ENCODE measurements at regions not wholly inside any gene's neighbourhood (a gene's known extent, or its start where the extent isn't known, plus 50 kb on each side); places are given as distances from the start of the nearest gene placed in this dataset.

DNA sequence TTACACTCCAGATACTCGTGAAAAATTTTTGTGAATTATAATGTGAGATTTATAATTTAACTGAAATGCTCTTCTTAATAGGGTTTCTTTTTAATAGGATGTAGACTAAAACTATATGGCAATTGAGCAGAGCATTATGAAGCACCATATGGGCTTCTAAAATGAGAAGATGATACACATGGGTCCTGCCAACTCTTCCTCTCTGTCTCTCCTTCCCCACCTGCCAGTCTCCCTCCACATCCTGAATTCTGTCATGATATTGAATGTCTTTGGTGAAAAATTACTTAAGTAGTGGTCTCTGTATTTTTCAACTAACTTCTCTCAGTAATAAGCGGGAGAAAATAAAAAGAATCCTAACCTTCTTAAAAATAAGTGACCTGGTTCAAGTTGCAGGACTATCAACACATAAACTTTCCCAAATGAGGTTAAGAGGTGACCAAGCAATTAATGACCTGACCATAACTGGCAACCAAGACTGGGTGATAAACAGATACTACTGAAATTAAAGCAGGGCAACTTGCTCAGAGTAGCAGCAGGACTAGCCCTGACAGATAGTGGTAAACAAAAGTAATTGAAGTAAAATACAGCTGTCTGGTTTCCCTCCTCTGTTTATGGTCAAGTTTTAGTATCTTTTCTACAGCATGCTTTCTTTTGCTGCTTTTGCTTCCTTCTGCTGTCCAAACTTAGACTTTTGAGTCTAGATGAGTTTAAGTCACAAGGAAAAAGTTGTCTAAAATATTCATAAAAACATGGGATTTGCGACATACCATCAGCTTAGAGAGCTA, 117.1 kb upstream of the PDE1A start:
- TF ChIP-seq POLR2A (IDR thresholded peaks at IDR 0.05; ENCODE audit: low read depth, low read length) = no peak
- TF ChIP-seq POLR2AphosphoS5 (IDR thresholded peaks at IDR 0.05; ENCODE audit: low read depth, low read length) = no peak

Measured in GM12892 (cell line).